ENCODE measurements at regions not wholly inside any gene's neighbourhood (a gene's known extent, or its start where the extent isn't known, plus 50 kb on each side); places are given as distances from the start of the nearest gene placed in this dataset.

- Histone ChIP-seq H3K27ac (no peak overlapping the region), H3K27me3 (no peaks in the 10 kb centered on the region), H3K4me1 (no peaks in the 10 kb centered on the region), H3K9me3 (no peaks in the 10 kb centered on the region), H3K4me3 (no peak overlapping the region), H3K36me3 (no peaks in the 10 kb centered on the region)
- DNase-seq = no peak
- intact Hi-C loops (cut with DNase I) = no loop called here
- 60% methylated on average over 2 of the region's 2 CpGs for WGBS (ENCODE audit: insufficient coverage, low coverage, low lambda C conversion rate, missing lambda C conversion rate)
- TF ChIP-seq, protein P1, sequence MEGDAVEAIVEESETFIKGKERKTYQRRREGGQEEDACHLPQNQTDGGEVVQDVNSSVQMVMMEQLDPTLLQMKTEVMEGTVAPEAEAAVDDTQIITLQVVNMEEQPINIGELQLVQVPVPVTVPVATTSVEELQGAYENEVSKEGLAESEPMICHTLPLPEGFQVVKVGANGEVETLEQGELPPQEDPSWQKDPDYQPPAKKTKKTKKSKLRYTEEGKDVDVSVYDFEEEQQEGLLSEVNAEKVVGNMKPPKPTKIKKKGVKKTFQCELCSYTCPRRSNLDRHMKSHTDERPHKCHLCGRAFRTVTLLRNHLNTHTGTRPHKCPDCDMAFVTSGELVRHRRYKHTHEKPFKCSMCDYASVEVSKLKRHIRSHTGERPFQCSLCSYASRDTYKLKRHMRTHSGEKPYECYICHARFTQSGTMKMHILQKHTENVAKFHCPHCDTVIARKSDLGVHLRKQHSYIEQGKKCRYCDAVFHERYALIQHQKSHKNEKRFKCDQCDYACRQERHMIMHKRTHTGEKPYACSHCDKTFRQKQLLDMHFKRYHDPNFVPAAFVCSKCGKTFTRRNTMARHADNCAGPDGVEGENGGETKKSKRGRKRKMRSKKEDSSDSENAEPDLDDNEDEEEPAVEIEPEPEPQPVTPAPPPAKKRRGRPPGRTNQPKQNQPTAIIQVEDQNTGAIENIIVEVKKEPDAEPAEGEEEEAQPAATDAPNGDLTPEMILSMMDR (IDR thresholded peaks at IDR 0.05) = no peak
- TF ChIP-seq POLR2A (IDR thresholded peaks at IDR 0.05) = no peak
- ATAC-seq = no peak
Observed at GRCh38 chr6:3640868-3641267, 110.6 kb downstream of the PXDC1 start.

DNA sequence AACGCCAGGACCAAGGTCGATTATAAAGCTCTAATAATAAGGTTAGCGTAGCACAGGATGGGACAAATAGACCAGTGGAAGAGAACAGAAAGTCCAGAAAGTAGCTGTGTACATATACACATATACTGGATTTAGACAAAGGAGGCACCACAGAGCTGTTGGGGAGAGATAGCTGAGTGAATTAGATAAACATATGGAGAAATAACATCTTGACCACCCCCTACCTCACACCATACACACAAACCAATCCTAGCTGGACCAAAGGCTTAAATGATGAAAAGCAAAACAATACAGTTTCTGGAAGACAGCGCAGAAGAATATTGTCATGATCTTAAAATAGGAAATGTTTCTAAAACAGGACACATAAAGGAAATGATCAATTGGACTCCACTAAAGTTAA, 112.9 kb downstream of the PXDC1 start:
- no peak overlapping the region for H3K27ac ChIP-seq
- 72% methylated on average over 4 of the region's 4 CpGs for WGBS (ENCODE audit: insufficient coverage, low coverage, low lambda C conversion rate, missing lambda C conversion rate)
- peaks cover 0 to 7% (median 0%) of the 10 kb centered on the region in 4 donors for H3K4me1 ChIP-seq
- DNase-seq (no peak), ATAC-seq (no peak)
- no peaks in the 10 kb centered on the region for H3K9me3 ChIP-seq
- TF ChIP-seq POLR2A (IDR thresholded peaks at IDR 0.05) = no peak
- TF ChIP-seq, protein P1 (IDR thresholded peaks at IDR 0.05) = no peak
- intact Hi-C loops (cut with DNase I) = no loop called here
- no peak overlapping the region for H3K4me3 ChIP-seq
- no peaks in the 10 kb centered on the region for H3K27me3 ChIP-seq
- no peaks in the 10 kb centered on the region for H3K36me3 ChIP-seq

GRCh38 chr6:3636060-3636459, 115.5 kb downstream of the PXDC1 start:
- Histone ChIP-seq H3K9me3 (no peaks in the 10 kb centered on the region), H3K4me1 (peaks cover 0 to 7% (median 0%) of the 10 kb centered on the region in 4 donors), H3K4me3 (no peak overlapping the region), H3K27me3 (no peaks in the 10 kb centered on the region), H3K27ac (no peak overlapping the region), H3K36me3 (no peaks in the 10 kb centered on the region)
- ATAC-seq (no peak), DNase-seq (no peak)
- TF ChIP-seq, protein P1 (IDR thresholded peaks at IDR 0.05) = no peak
- no peak for TF ChIP-seq POLR2A (IDR thresholded peaks at IDR 0.05)
- intact Hi-C loops (cut with DNase I) = no loop called here
- 80% methylated on average over 5 of the region's 8 CpGs for WGBS (ENCODE audit: insufficient coverage, low coverage, low lambda C conversion rate, missing lambda C conversion rate)

GRCh38 chr6:3635482-3635881, 116.0 kb downstream of the PXDC1 start:
- WGBS (ENCODE audit: insufficient coverage, low coverage, low lambda C conversion rate, missing lambda C conversion rate) = 95% methylated on average over 2 of the region's 4 CpGs
- DNase-seq (no peak), ATAC-seq (no peak)
- Histone ChIP-seq H3K27ac (no peak overlapping the region), H3K4me3 (no peak overlapping the region), H3K27me3 (no peaks in the 10 kb centered on the region), H3K36me3 (no peaks in the 10 kb centered on the region), H3K9me3 (no peaks in the 10 kb centered on the region), H3K4me1 (peaks cover 0 to 7% (median 0%) of the 10 kb centered on the region in 4 donors)
- intact Hi-C loops (cut with DNase I) = no loop called here
- TF ChIP-seq, protein P1 (IDR thresholded peaks at IDR 0.05) = no peak
- TF ChIP-seq POLR2A (IDR thresholded peaks at IDR 0.05) = no peak

DNA sequence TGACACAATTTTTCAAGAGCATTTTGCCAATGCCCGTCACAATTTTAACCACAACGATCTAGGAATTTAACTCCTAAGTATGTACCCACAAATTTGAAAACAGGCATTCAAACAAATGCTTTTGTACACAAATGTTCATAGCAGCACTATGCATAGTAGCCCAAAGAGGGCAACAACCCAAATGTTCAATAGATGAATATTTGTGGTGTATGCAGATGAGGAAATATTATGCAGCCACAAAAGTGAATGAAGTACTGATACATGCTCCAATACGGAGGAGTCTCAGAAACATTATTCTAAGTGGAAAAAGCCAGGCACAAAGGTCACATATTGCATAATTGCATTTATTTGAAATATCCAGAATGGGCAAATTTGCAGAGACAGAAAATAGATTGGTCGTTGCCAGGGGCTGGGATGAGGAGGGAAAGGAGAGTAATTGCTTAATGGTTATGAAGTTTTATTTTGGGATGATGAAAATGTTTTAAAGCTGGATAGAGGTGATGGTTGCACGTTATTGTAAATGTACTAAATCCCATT, 117.2 kb downstream of the PXDC1 start:
- Histone ChIP-seq H3K4me3 (no peak overlapping the region), H3K27me3 (no peaks in the 10 kb centered on the region), H3K4me1 (peaks cover 0 to 7% (median 0%) of the 10 kb centered on the region in 4 donors), H3K27ac (no peak overlapping the region), H3K36me3 (no peaks in the 10 kb centered on the region), H3K9me3 (no peaks in the 10 kb centered on the region)
- 41% methylated on average over 5 of the region's 5 CpGs for whole genome bisulfite sequencing (ENCODE audit: insufficient coverage, low coverage, low lambda C conversion rate, missing lambda C conversion rate)
- ATAC-seq = peak; percentile 39 to 81 (median 53)
- TF ChIP-seq, protein P1 (IDR thresholded peaks at IDR 0.05) = no peak
- TF ChIP-seq POLR2A (IDR thresholded peaks at IDR 0.05) = no peak
- intact Hi-C loops (cut with DNase I) = no loop called here
- DNase-seq = no peak
